AG09319 (cell line): ENCODE measurements at regions not wholly inside any gene's neighbourhood (a gene's known extent, or its start where the extent isn't known, plus 50 kb on each side); places are given as distances from the start of the nearest gene placed in this dataset.
A peak's percentile ranks its signal among the peaks of the same experiment; 100 is the strongest.
"Not testable (repeated sequence)": the region's sequence is repeated elsewhere in the genome, so short reads cannot be mapped to it uniquely, and the experiment has no call there.

ENCODE experiments used
- DNase-seq: peaks from one replicate; pipeline ENCODE4 v3.0.0-alpha.2; 2010; ENCODE audit warnings: low read depth; ENCODE audit errors: extremely low read depth
- TF ChIP-seq, protein P1 (sequence below): IDR thresholded peaks from 2 replicates; pipeline ENCODE4 v1.5.1; 2011; ENCODE audit warnings: low read depth, mild to moderate bottlenecking, inconsistent platforms, low read length, moderate library complexity

DNA sequence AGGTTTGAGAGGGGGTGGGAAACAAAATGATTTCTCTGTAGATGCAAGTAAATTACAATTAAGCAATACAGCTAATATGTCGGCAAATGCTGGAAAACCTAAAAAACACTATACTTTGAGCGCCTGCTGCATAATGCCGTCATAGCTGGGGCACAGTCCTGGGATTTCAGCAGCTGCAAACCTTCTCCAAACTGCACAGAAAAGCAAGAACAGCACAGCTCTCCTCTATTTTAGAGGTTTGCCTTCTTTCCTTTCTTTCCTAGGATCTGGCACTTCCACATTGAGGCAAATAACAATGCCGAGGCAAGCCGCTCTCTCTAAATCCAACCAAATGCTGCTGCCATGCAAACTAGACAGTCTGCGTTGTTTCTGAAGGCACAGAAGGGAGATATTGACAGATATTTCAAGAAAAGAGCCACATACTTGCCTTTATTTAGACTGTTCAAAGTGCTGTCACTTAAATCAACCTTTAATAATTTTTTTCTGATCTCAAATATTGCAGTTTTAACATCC, 287.1 kb upstream of the G2E3 start:
- TF ChIP-seq, protein P1, sequence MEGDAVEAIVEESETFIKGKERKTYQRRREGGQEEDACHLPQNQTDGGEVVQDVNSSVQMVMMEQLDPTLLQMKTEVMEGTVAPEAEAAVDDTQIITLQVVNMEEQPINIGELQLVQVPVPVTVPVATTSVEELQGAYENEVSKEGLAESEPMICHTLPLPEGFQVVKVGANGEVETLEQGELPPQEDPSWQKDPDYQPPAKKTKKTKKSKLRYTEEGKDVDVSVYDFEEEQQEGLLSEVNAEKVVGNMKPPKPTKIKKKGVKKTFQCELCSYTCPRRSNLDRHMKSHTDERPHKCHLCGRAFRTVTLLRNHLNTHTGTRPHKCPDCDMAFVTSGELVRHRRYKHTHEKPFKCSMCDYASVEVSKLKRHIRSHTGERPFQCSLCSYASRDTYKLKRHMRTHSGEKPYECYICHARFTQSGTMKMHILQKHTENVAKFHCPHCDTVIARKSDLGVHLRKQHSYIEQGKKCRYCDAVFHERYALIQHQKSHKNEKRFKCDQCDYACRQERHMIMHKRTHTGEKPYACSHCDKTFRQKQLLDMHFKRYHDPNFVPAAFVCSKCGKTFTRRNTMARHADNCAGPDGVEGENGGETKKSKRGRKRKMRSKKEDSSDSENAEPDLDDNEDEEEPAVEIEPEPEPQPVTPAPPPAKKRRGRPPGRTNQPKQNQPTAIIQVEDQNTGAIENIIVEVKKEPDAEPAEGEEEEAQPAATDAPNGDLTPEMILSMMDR = no peak; the same call in 1 of the 2 replicates

GRCh38 chr14:30272848-30273832, 285.8 kb upstream of the G2E3 start:
- no peak for DNase-seq
- TF ChIP-seq, protein P1 = no peak

More for the DNA sequence above, 287.1 kb upstream of the G2E3 start:
- no peak for DNase-seq

DNA sequence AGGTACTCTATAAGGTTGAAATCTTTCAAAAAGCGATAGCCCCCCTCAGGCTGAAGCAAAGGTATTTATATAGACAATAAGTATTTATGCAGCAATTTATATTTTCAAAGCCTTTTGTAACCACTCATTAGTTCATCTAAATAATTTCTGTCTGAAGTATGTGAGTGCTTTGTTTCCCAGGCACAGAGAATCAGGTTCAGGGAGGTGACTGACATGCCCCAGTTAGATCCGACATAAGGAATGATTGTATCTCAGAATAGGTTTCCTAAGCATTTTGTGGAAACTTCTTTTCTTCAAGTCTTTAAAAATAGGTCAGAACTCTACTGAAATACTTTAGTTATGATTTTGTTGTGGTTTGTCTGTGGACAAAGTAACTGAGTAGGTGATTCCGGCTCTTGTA, 283.4 kb upstream of the G2E3 start:
- TF ChIP-seq, protein P1 = no peak
- no peak for DNase-seq

GRCh38 chr14:30277268-30277667, 281.7 kb upstream of the G2E3 start:
- TF ChIP-seq, protein P1 = no peak
- DNase-seq = no peak

DNA sequence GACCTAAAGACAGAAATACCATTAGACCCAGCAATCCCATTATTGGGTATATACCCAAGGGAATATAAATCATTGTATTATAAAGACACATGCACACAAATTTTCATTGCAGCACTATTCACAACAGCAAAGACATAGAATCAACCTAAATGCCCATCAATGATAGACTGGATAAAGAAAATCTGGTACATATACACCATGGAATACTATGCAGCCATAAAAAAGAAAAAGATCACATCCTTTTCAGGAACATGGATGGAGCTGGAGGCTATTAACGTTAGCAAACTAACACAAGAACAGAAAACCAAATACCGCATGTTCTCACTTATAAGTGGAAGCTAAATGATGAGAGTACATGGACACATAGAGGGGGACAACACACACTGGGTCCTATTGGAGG, 280.1 kb upstream of the G2E3 start:
- DNase-seq = not testable (repeated sequence)

DNA sequence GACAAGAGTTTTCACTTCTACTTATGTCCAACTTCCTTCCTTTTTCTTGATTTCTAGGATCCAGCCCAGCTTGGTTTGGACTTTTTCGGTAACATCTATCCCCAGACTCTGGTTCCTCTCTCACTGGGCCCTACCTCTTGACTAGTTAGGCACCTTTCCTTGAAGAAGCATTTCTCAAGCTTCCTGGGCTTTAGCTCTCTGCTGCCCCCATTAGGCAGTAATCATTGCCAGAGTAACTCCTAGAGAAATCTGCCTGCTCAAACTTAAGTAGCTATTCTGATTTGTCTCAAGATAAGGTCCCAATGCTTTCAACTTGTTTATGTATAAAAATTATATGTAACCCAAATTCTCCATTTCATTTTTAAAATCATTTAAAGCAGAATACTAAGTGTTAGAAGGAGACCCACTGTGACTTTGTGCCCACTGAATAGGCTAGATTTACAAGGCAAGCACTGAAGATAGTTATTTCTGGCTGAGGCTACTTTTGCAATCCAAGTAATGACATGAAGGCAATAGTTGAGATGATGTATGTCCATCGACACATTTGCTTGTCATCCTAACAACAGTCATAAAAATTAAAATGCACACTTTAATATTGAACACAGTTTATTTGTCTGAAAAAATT, 275.0 kb upstream of the G2E3 start:
- TF ChIP-seq, protein P1 = peak; percentile 83
- DNase-seq = no peak

DNA sequence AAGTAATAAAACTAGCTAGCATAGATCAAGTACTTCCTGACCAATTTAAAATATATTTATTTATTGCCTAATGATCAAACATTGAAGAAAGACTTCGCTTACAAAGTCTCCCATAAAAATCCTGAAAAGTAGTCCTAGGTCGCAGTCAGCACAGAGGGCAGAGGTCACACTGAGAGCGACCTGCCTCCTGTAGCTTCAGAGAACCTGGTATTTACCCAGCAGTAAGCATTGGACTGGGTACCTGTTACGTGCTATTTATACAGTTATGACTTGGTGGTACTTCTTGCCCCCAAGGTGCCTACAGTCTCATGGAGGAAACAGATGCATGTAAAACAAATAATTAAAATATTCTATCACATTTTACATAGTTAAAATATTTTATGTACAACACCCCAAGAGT, 274.1 kb upstream of the G2E3 start:
- DNase-seq = no peak
- TF ChIP-seq, protein P1 = no peak
